K562 (cell line): ENCODE measurements at regions not wholly inside any gene's neighbourhood (a gene's known extent, or its start where the extent isn't known, plus 50 kb on each side); places are given as distances from the start of the nearest gene placed in this dataset.

ENCODE experiments used
- ATAC-seq: fragments of 200-7000 bp; cut with Tn5 transposase; 3 replicates; pipeline ENCODE4 v1.9.1; 2020; ENCODE audit warnings: moderate library complexity
- BruUV-seq: library from RNA; stranded (reverse); fragments of 400-500 nt; replicated peaks from 2 replicates; lab custom pipeline; 2021; lab: Mats Ljungman, UMichigan
- CTCF ChIA-PET: fragments of 300-600 bp; formaldehyde crosslinking; extraction: SDS; loops from one replicate; lab custom pipeline; 2021; ENCODE audit warnings: low intra/inter-chr PET ratio; lab: Yijun Ruan, JAX
- POLR2A ChIA-PET: fragments of 300-600, 350-650 bp; sonication (Branson Sonifier 250); formaldehyde crosslinking; extraction: SDS; loops from one replicate; lab custom pipeline; 2021; ENCODE audit warnings: antibody characterized with exemption, inconsistent platforms; lab: Yijun Ruan, JAX
- DNase-seq, 4 experiments: peaks; one replicate each; pipeline versions ENCODE4 v3.0.0 to v3.0.0-alpha.2; 2011 to 2018; ENCODE audit warnings: low spot score in 3 of 4, mixed read lengths in 3 of 4; ENCODE audit errors: extremely low read depth in 1 of 4
- FAIRE-seq: peaks from 2 replicates; lab custom pipeline; 2011; peaks lifted over from hg19 to GRCh38; lab: Jason Lieb, UNC
- H2AFZ ChIP-seq: 2 replicates; pipeline ENCODE4 v1.6.0; 2011; ENCODE audit warnings: low read depth, low read length, control low read depth, inconsistent platforms
- H3K27ac ChIP-seq: fragments of 200-600 bp; 3 replicates; pipeline ENCODE4 v1.8.0; 2011; ENCODE audit warnings: low read depth, mild to moderate bottlenecking, control low read depth, inconsistent platforms, low read length, moderate library complexity, mixed read lengths; ENCODE audit errors: extremely low read depth
- H3K27me3 ChIP-seq, 2 experiments: fragments of 300-600 bp in 1 of 2; 2 replicates in 1 of 2; 3 replicates in 1 of 2; pipeline versions ENCODE4 v1.6.0 to v1.8.0; 2011; ENCODE audit warnings: inconsistent platforms in 2 of 2, low read length in 2 of 2, mild to moderate bottlenecking in 1 of 2, mixed read lengths in 1 of 2, moderate library complexity in 1 of 2; ENCODE audit not compliant: control insufficient read depth in 2 of 2, insufficient read depth in 2 of 2
- H3K36me3 ChIP-seq: fragments of 300-600 bp; 3 replicates; pipeline ENCODE4 v1.8.0; 2011; ENCODE audit warnings: mild to moderate bottlenecking, low read length, inconsistent platforms; ENCODE audit not compliant: control insufficient read depth, insufficient read depth
- H3K4me1 ChIP-seq, 2 experiments: fragments of 200-600 bp in 1 of 2; replicated peaks in 1 of 2; 2 replicates in 1 of 2; 3 replicates in 1 of 2; pipeline versions ENCODE4 v1.5.1 to v1.8.0; 2011; ENCODE audit warnings: inconsistent platforms in 2 of 2, low read length in 2 of 2, mild to moderate bottlenecking in 1 of 2, mixed read lengths in 1 of 2, moderate library complexity in 1 of 2; ENCODE audit not compliant: control insufficient read depth in 2 of 2, insufficient read depth in 2 of 2
- H3K4me2 ChIP-seq: 2 replicates; pipeline ENCODE4 v1.6.1; 2011; ENCODE audit warnings: low read length, control low read depth, inconsistent platforms, mixed read lengths; ENCODE audit not compliant: insufficient read depth
- H3K4me3 ChIP-seq: fragments of 200-600 bp; sonication (generic), shearing (Covaris generic); 2 replicates; pipeline ENCODE4 v1.5.1; 2016; ENCODE audit warnings: control low read depth, inconsistent platforms
- H3K79me2 ChIP-seq: fragments of 200-600 bp; 3 replicates; pipeline ENCODE4 v1.8.0; 2011; ENCODE audit warnings: low read length, inconsistent platforms; ENCODE audit not compliant: control insufficient read depth, insufficient read depth
- H3K9ac ChIP-seq, 2 experiments: 2 replicates each; pipeline versions ENCODE4 v1.6.0 to v1.6.1; 2011; ENCODE audit warnings: low read depth in 2 of 2, low read length in 2 of 2, control low read depth in 1 of 2, inconsistent platforms in 1 of 2, mild to moderate bottlenecking in 1 of 2, mixed read lengths in 1 of 2; ENCODE audit not compliant: insufficient read depth in 1 of 2
- H3K9me1 ChIP-seq: one replicate; pipeline ENCODE4 v1.6.0; 2011; ENCODE audit warnings: inconsistent platforms, mild to moderate bottlenecking, low read length, moderate library complexity; ENCODE audit not compliant: control insufficient read depth, insufficient read depth
- H3K9me3 ChIP-seq: replicated peaks from 2 replicates; pipeline ENCODE4 v1.5.1; 2011; ENCODE audit warnings: low read depth, low read length, inconsistent platforms; ENCODE audit not compliant: control insufficient read depth, insufficient read depth
- H4K20me1 ChIP-seq: replicated peaks from 2 replicates; pipeline ENCODE4 v1.6.1; 2011; ENCODE audit warnings: low read length, inconsistent platforms, mixed read lengths; ENCODE audit not compliant: control insufficient read depth, insufficient read depth
- BDP1 ChIP-seq: IDR thresholded peaks from 3 replicates; pipeline ENCODE4 v1.6.1; 2011; ENCODE audit not compliant: insufficient read length, insufficient read depth
- CBX1 ChIP-seq: sonication (generic); IDR thresholded peaks from 2 replicates; pipeline ENCODE4 v1.6.1; 2016; ENCODE audit warnings: antibody characterized with exemption, low read depth, mild to moderate bottlenecking
- E2F4 ChIP-seq: sonication (generic); formaldehyde crosslinking; IDR thresholded peaks from 2 replicates; pipeline ENCODE4 v1.8.0; 2022; ENCODE audit warnings: mild to moderate bottlenecking, low read depth, missing genetic modification reagents
- FOXJ3 ChIP-seq: sonication (generic); formaldehyde crosslinking; IDR thresholded peaks from 2 replicates; pipeline ENCODE4 v1.4.0; 2020; ENCODE audit warnings: mild to moderate bottlenecking, missing genetic modification reagents
- HLTF ChIP-seq: fragments of 450-650 bp; IDR thresholded peaks from 2 replicates; pipeline ENCODE4 v1.6.1; 2016
- HNRNPL ChIP-seq: fragments of 200-400 bp; formaldehyde crosslinking; IDR thresholded peaks from 2 replicates; pipeline ENCODE4 v1.6.1; 2017; ENCODE audit warnings: low read depth, mild to moderate bottlenecking, low read length
- MAFF ChIP-seq: IDR thresholded peaks from 2 replicates; pipeline ENCODE4 v1.6.1; 2012; ENCODE audit warnings: low read length, improper control_type of control experiment
- MCM2 ChIP-seq: fragments of 450-650 bp; IDR thresholded peaks from 2 replicates; pipeline ENCODE4 v1.6.1; 2017; ENCODE audit warnings: low read depth, mild to moderate bottlenecking
- NBN ChIP-seq: fragments of 450-650 bp; IDR thresholded peaks from 2 replicates; pipeline ENCODE4 v1.6.1; 2016; ENCODE audit warnings: low read depth, mild to moderate bottlenecking
- NCOA4 ChIP-seq: fragments of 450-650 bp; IDR thresholded peaks from 2 replicates; pipeline ENCODE4 v1.6.1; 2018; ENCODE audit warnings: mild to moderate bottlenecking; ENCODE audit not compliant: partially characterized antibody
- NFIC ChIP-seq: fragments of 450-650 bp; IDR thresholded peaks from 2 replicates; pipeline ENCODE4 v1.6.1; 2017; ENCODE audit warnings: mild to moderate bottlenecking, inconsistent platforms
- NR1H2 ChIP-seq: sonication (generic); formaldehyde crosslinking; IDR thresholded peaks from 2 replicates; pipeline ENCODE4 v1.4.0; 2020; ENCODE audit warnings: mild to moderate bottlenecking, missing genetic modification reagents
- NUFIP1 ChIP-seq: fragments of 450-650 bp; IDR thresholded peaks from 2 replicates; pipeline ENCODE4 v1.6.1; 2018; ENCODE audit not compliant: partially characterized antibody
- USF2 ChIP-seq: sonication (generic); formaldehyde crosslinking; IDR thresholded peaks from 2 replicates; pipeline ENCODE4 v1.5.0; 2020; ENCODE audit warnings: missing genetic modification reagents
- ZNF124 ChIP-seq: sonication (generic); formaldehyde crosslinking; IDR thresholded peaks from 2 replicates; pipeline ENCODE4 v1.8.1; 2022; ENCODE audit warnings: missing genetic modification reagents
- WGBS: fragments of 100-300 bp; shearing (Covaris generic); methylation state at CpG from one replicate; pipeline ENCODE4 v1.1.6; 2016; ENCODE audit warnings: low coverage, mixed read lengths; ENCODE audit not compliant: insufficient coverage; ENCODE audit errors: missing lambda C conversion rate; 5-methylcytosine and 5-hydroxymethylcytosine counted together
- in situ Hi-C: fragments of 300-500 bp; cut with MboI; formaldehyde crosslinking; loops from 4 replicates; pipeline ENCODE4 v1.15.0; 2018; ENCODE audit warnings: inconsistent platforms, mixed read lengths
- intact Hi-C: fragments of 100-400 bp; cut with micrococcal nuclease; formaldehyde crosslinking; loops from 2 replicates; pipeline ENCODE4 v1.14.2; 2022
- TF ChIP-seq, protein P1 (sequence below): fragments of 200-400 bp; formaldehyde crosslinking; IDR thresholded peaks from 2 replicates; pipeline ENCODE4 v1.6.1; 2017; ENCODE audit warnings: mild to moderate bottlenecking, low read depth, low read length, moderate library complexity

DNA sequence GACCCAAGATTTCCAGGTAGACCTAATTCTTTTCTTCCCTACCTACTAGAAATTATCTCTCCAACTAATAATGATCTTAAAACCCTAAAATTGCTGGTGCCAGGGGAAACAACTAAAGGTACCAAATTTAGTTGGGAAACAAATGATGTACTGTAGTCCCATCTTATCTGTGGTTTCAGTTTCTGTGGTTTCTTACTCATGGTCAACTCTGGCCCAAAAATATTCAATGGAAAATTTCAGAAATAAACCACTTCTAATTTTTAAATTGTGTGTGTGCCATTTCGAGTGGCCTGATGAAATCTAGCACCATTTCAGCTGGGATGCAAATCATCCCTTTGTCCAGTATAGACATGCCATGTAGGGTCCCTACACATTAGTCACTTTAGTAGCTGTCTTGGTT lies 475.2 kb upstream of the EPHA7 start:
- H3K9me1 ChIP-seq: no peaks in the 10 kb centered on the region
- no TSS peak for BruUV-seq
- no peaks in the 10 kb centered on the region for H4K20me1 ChIP-seq
- no peaks in the 10 kb centered on the region for H3K36me3 ChIP-seq
- in situ Hi-C loops (no loop called here), intact Hi-C loops (no loop called here)
- no peak overlapping the region for H3K4me2 ChIP-seq
- H3K4me1 ChIP-seq: no peaks in the 10 kb centered on the region
- no peak overlapping the region for H3K4me3 ChIP-seq
- POLR2A ChIA-PET: no interaction called here
- no peak overlapping the region for H2AFZ ChIP-seq
- no peak overlapping the region for H3K27ac ChIP-seq
- 0% methylated on average over 1 of the region's 1 CpG for WGBS
- FAIRE-seq (no peak), DNase-seq (no peak), ATAC-seq (no peak)
- H3K9me3 ChIP-seq: no peaks in the 10 kb centered on the region
- H3K27me3 ChIP-seq: no peaks in the 10 kb centered on the region
- no peak for TF ChIP-seq CBX1
- TF ChIP-seq MAFF: no peak
- TF ChIP-seq HNRNPL: no peak
- H3K79me2 ChIP-seq: no peaks in the 10 kb centered on the region
- CTCF ChIA-PET: no interaction called here
- H3K9ac ChIP-seq: no peak overlapping the region

GRCh38 chr6:93889713-93890112 lies 470.4 kb upstream of the EPHA7 start:
- H4K20me1 ChIP-seq: no peaks in the 10 kb centered on the region
- no peaks in the 10 kb centered on the region for H3K4me1 ChIP-seq
- BruUV-seq: no TSS peak
- 4% methylated on average over 2 of the region's 2 CpGs for WGBS
- ChIA-PET CTCF (no interaction called here), POLR2A (no interaction called here)
- no peaks in the 10 kb centered on the region for H3K27me3 ChIP-seq
- H3K9me3 ChIP-seq: no peaks in the 10 kb centered on the region
- no peak overlapping the region for H3K27ac ChIP-seq
- FAIRE-seq (no peak), DNase-seq (no peak), ATAC-seq (no peak)
- in situ Hi-C loops (no loop called here), intact Hi-C loops (no loop called here)
- no peak overlapping the region for H3K4me2 ChIP-seq
- H3K9me1 ChIP-seq: no peaks in the 10 kb centered on the region
- H2AFZ ChIP-seq: no peak overlapping the region
- H3K36me3 ChIP-seq: no peaks in the 10 kb centered on the region
- no peak overlapping the region for H3K9ac ChIP-seq
- H3K4me3 ChIP-seq: no peak overlapping the region
- no peaks in the 10 kb centered on the region for H3K79me2 ChIP-seq
- no peak for TF ChIP-seq NR1H2 (CRISPR knock-in tag)
- TF ChIP-seq NUFIP1: no peak
- no peak for TF ChIP-seq MCM2
- no peak for TF ChIP-seq NFIC
- no peak for TF ChIP-seq NBN
- no peak for TF ChIP-seq NCOA4
- no peak for TF ChIP-seq E2F4 (CRISPR knock-in tag)
- TF ChIP-seq, protein P1, sequence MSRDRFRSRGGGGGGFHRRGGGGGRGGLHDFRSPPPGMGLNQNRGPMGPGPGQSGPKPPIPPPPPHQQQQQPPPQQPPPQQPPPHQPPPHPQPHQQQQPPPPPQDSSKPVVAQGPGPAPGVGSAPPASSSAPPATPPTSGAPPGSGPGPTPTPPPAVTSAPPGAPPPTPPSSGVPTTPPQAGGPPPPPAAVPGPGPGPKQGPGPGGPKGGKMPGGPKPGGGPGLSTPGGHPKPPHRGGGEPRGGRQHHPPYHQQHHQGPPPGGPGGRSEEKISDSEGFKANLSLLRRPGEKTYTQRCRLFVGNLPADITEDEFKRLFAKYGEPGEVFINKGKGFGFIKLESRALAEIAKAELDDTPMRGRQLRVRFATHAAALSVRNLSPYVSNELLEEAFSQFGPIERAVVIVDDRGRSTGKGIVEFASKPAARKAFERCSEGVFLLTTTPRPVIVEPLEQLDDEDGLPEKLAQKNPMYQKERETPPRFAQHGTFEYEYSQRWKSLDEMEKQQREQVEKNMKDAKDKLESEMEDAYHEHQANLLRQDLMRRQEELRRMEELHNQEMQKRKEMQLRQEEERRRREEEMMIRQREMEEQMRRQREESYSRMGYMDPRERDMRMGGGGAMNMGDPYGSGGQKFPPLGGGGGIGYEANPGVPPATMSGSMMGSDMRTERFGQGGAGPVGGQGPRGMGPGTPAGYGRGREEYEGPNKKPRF: no peak
- TF ChIP-seq BDP1: no peak
- TF ChIP-seq USF2 (CRISPR knock-in tag): no peak
- no peak for TF ChIP-seq ZNF124 (CRISPR knock-in tag)
- no peak for TF ChIP-seq FOXJ3
- no peak for TF ChIP-seq HLTF
